BLaER1 treated with 17β-estradiol and CSF1 and Interleukin-3, amounts not matched to agents 10 nM and 100 nM (cell line): ENCODE measurements at regions not wholly inside any gene's neighbourhood (a gene's known extent, or its start where the extent isn't known, plus 50 kb on each side); places are given as distances from the start of the nearest gene placed in this dataset.

Experiments used
- H3K27ac ChIP-seq, 11 experiments: shearing (Covaris generic); formaldehyde crosslinking; 2 replicates each; pipeline ENCODE4 v1.8.1; 2022
- H3K27me3 ChIP-seq, 11 experiments: shearing (Covaris generic); formaldehyde crosslinking; 2 replicates each; pipeline ENCODE4 v1.8.1; 2022
- H3K36me3 ChIP-seq, 11 experiments: shearing (Covaris generic); formaldehyde crosslinking; 2 replicates each; pipeline ENCODE4 v1.8.1; 2022
- H3K4me1 ChIP-seq, 10 experiments: shearing (Covaris generic); formaldehyde crosslinking; 2 replicates each; pipeline ENCODE4 v1.8.1; 2022
- H3K4me2 ChIP-seq, 11 experiments: shearing (Covaris generic); formaldehyde crosslinking; 2 replicates each; pipeline ENCODE4 v1.8.1; 2022
- H3K4me3 ChIP-seq, 10 experiments: shearing (Covaris generic); formaldehyde crosslinking; 2 replicates each; pipeline ENCODE4 v1.8.1; 2022
- H3K9ac ChIP-seq, 11 experiments: shearing (Covaris generic); formaldehyde crosslinking; 2 replicates each; pipeline ENCODE4 v1.8.1; 2022
- H3K9me3 ChIP-seq, 11 experiments: shearing (Covaris generic); formaldehyde crosslinking; replicated peaks in 1 of 11; 2 replicates each; pipeline ENCODE4 v1.8.1; 2022
- H4K20me1 ChIP-seq, 11 experiments: shearing (Covaris generic); formaldehyde crosslinking; 2 replicates each; pipeline ENCODE4 v1.8.1; 2022
- Cebpa-rat ChIP-seq, 11 experiments: shearing (Covaris generic); IDR thresholded peaks; 2 replicates each; pipeline ENCODE4 v1.8.1; 2022

GRCh38 chr1:101108111-101108500, 82.5 kb upstream of the DPH5 start:
- H3K4me3 ChIP-seq: no peak overlapping the region
- H3K9me3 ChIP-seq: peaks cover 0 to 13% (median 5%) of the 10 kb centered on the region in 11 experiments; a peak in 7 of 22 replicates
- no peaks in the 10 kb centered on the region for H3K36me3 ChIP-seq
- H3K27ac ChIP-seq: no peak overlapping the region
- peaks cover 27 to 37% (median 34%) of the 10 kb centered on the region in 10 experiments for H3K4me1 ChIP-seq
- no peak overlapping the region for H3K9ac ChIP-seq
- no peak overlapping the region for H3K4me2 ChIP-seq
- no peaks in the 10 kb centered on the region for H3K27me3 ChIP-seq
- TF ChIP-seq Cebpa-rat (IDR thresholded peaks at IDR 0.05): no peak
- no peaks in the 10 kb centered on the region for H4K20me1 ChIP-seq

- H3K9ac ChIP-seq: no peak overlapping the region
- no peak for TF ChIP-seq Cebpa-rat (IDR thresholded peaks at IDR 0.05)
- H3K27me3 ChIP-seq: no peaks in the 10 kb centered on the region
- no peak overlapping the region for H3K4me2 ChIP-seq
- H3K27ac ChIP-seq: no peak overlapping the region
- H4K20me1 ChIP-seq: no peaks in the 10 kb centered on the region
- H3K4me3 ChIP-seq: no peak overlapping the region
- no peaks in the 10 kb centered on the region for H3K36me3 ChIP-seq
- peaks cover 0 to 11% (median 4%) of the 10 kb centered on the region in 11 experiments; a peak in 6 of 22 replicates for H3K9me3 ChIP-seq
- peaks cover 25 to 35% (median 31%) of the 10 kb centered on the region in 10 experiments for H3K4me1 ChIP-seq
These were observed 82.0 kb upstream of the DPH5 start for GRCh38 chr1:101107496-101108110.

GRCh38 chr1:101105877-101106276, 80.3 kb upstream of the DPH5 start:
- no peak overlapping the region for H3K9ac ChIP-seq
- peaks cover 0 to 11% (median 4%) of the 10 kb centered on the region in 11 experiments; a peak in 6 of 22 replicates for H3K9me3 ChIP-seq
- no peaks in the 10 kb centered on the region for H3K36me3 ChIP-seq
- no peak for TF ChIP-seq Cebpa-rat (IDR thresholded peaks at IDR 0.05)
- no peak overlapping the region for H3K27ac ChIP-seq
- no peak overlapping the region for H3K4me2 ChIP-seq
- H3K27me3 ChIP-seq: no peaks in the 10 kb centered on the region
- no peaks in the 10 kb centered on the region for H4K20me1 ChIP-seq
- peaks cover 17 to 24% (median 22%) of the 10 kb centered on the region in 10 experiments for H3K4me1 ChIP-seq
- H3K4me3 ChIP-seq: no peak overlapping the region

GRCh38 chr1:101102426-101103156, 77.0 kb upstream of the DPH5 start:
- peaks cover 10 to 16% (median 12%) of the 10 kb centered on the region in 10 experiments for H3K4me1 ChIP-seq
- no peak overlapping the region for H3K4me2 ChIP-seq
- peaks cover 0 to 11% (median 4%) of the 10 kb centered on the region in 11 experiments; a peak in 3 of 22 replicates for H3K9me3 ChIP-seq
- no peak overlapping the region for H3K27ac ChIP-seq
- no peak overlapping the region for H3K9ac ChIP-seq
- no peaks in the 10 kb centered on the region for H3K36me3 ChIP-seq
- H3K4me3 ChIP-seq: no peak overlapping the region
- H3K27me3 ChIP-seq: no peaks in the 10 kb centered on the region
- no peaks in the 10 kb centered on the region for H4K20me1 ChIP-seq
- TF ChIP-seq Cebpa-rat (IDR thresholded peaks at IDR 0.05): no peak

- Histone ChIP-seq H3K4me2 (peak overlapping the region; percentile 15 to 61 (median 28); a peak in 14 of 22 replicates), H3K27me3 (no peaks in the 10 kb centered on the region), H3K36me3 (no peaks in the 10 kb centered on the region), H4K20me1 (no peaks in the 10 kb centered on the region), H3K27ac (no peak overlapping the region), H3K9ac (no peak overlapping the region), H3K4me1 (peaks cover 10 to 16% (median 12%) of the 10 kb centered on the region in 10 experiments), H3K4me3 (no peak overlapping the region), H3K9me3 (peaks cover 0 to 16% (median 4%) of the 10 kb centered on the region in 11 experiments; a peak in 3 of 22 replicates)
- TF ChIP-seq Cebpa-rat (IDR thresholded peaks at IDR 0.05): peak in 7 of 11 experiments; percentile 17 to 91 (median 63); a peak in 10 of 22 replicates
These were observed 75.8 kb upstream of the DPH5 start for GRCh38 chr1:101101360-101101759.

- H4K20me1 ChIP-seq: no peaks in the 10 kb centered on the region
- H3K27me3 ChIP-seq: no peaks in the 10 kb centered on the region
- peak overlapping the region in 7 of 11 experiments; percentile 19 to 61 (median 28); a peak in 10 of 22 replicates for H3K4me2 ChIP-seq
- no peak overlapping the region for H3K27ac ChIP-seq
- no peak for TF ChIP-seq Cebpa-rat (IDR thresholded peaks at IDR 0.05)
- H3K36me3 ChIP-seq: no peaks in the 10 kb centered on the region
- peaks cover 0 to 16% (median 7%) of the 10 kb centered on the region in 11 experiments; a peak in 6 of 22 replicates for H3K9me3 ChIP-seq
- H3K9ac ChIP-seq: no peak overlapping the region
- peaks cover 8 to 16% (median 12%) of the 10 kb centered on the region in 10 experiments for H3K4me1 ChIP-seq
- no peak overlapping the region for H3K4me3 ChIP-seq
These were observed 75.1 kb upstream of the DPH5 start for GRCh38 chr1:101100674-101101073.

- no peaks in the 10 kb centered on the region for H4K20me1 ChIP-seq
- H3K36me3 ChIP-seq: no peaks in the 10 kb centered on the region
- no peak overlapping the region for H3K27ac ChIP-seq
- H3K9ac ChIP-seq: no peak overlapping the region
- H3K4me1 ChIP-seq: peaks cover 8 to 16% (median 12%) of the 10 kb centered on the region in 10 experiments
- H3K27me3 ChIP-seq: no peaks in the 10 kb centered on the region
- H3K4me3 ChIP-seq: no peak overlapping the region
- no peak for TF ChIP-seq Cebpa-rat (IDR thresholded peaks at IDR 0.05)
- H3K4me2 ChIP-seq: no peak overlapping the region
- H3K9me3 ChIP-seq: peaks cover 0 to 16% (median 9%) of the 10 kb centered on the region in 11 experiments; a peak in 6 of 22 replicates
These were observed 73.3 kb upstream of the DPH5 start for GRCh38 chr1:101098907-101099306.

GRCh38 chr1:101098327-101098726, 72.7 kb upstream of the DPH5 start:
- H3K27me3 ChIP-seq: no peaks in the 10 kb centered on the region
- no peak overlapping the region for H3K27ac ChIP-seq
- no peak overlapping the region for H3K4me2 ChIP-seq
- H3K4me1 ChIP-seq: peaks cover 8 to 16% (median 12%) of the 10 kb centered on the region in 10 experiments
- no peak overlapping the region for H3K4me3 ChIP-seq
- no peaks in the 10 kb centered on the region for H3K36me3 ChIP-seq
- TF ChIP-seq Cebpa-rat (IDR thresholded peaks at IDR 0.05): no peak
- peaks cover 0 to 17% (median 9%) of the 10 kb centered on the region in 11 experiments; a peak in 8 of 22 replicates for H3K9me3 ChIP-seq
- H4K20me1 ChIP-seq: no peaks in the 10 kb centered on the region
- no peak overlapping the region for H3K9ac ChIP-seq

GRCh38 chr1:101089613-101090338, 64.2 kb upstream of the DPH5 start:
- H3K4me3 ChIP-seq: no peak overlapping the region
- peaks cover 0 to 30% (median 7%) of the 10 kb centered on the region in 11 experiments; a peak in 13 of 22 replicates for H3K36me3 ChIP-seq
- H3K27ac ChIP-seq: no peak overlapping the region
- no peak for TF ChIP-seq Cebpa-rat (IDR thresholded peaks at IDR 0.05)
- H3K4me2 ChIP-seq: no peak overlapping the region
- H3K9me3 ChIP-seq: peaks cover 0 to 23% (median 15%) of the 10 kb centered on the region in 11 experiments; a peak in 17 of 22 replicates
- H4K20me1 ChIP-seq: no peaks in the 10 kb centered on the region
- H3K4me1 ChIP-seq: no peaks in the 10 kb centered on the region
- H3K9ac ChIP-seq: no peak overlapping the region
- no peaks in the 10 kb centered on the region for H3K27me3 ChIP-seq
